Stimulated activated CD8-positive, alpha-beta memory T cell treated with anti-CD3 and anti-CD28 coated beads, Interleukin-4, amount 100 ng/mL, for 24 hours (primary cell): ENCODE measurements at regions not wholly inside any gene's neighbourhood (a gene's known extent, or its start where the extent isn't known, plus 50 kb on each side); places are given as distances from the start of the nearest gene placed in this dataset.

ENCODE experiments used
- DNase-seq: peaks from one replicate; pipeline ENCODE4 v3.0.0-alpha.2; 2020; ENCODE audit warnings: low read depth

GRCh38 chr16:85360323-85361277 is 248.3 kb upstream of the CIBAR2 start:
- no peak for DNase-seq

GRCh38 chr16:85361441-85362118 is 249.3 kb upstream of the CIBAR2 start:
- no peak for DNase-seq

GRCh38 chr16:85362443-85362842 is 250.2 kb upstream of the CIBAR2 start:
- DNase-seq, result no peak

GRCh38 chr16:85363427-85363826 is 249.7 kb upstream of the GSE1 start:
- no peak for DNase-seq

- DNase-seq, result no peak
Observed at GRCh38 chr16:85363881-85364280, 249.2 kb upstream of the GSE1 start.

GRCh38 chr16:85364323-85365040 is 248.6 kb upstream of the GSE1 start:
- no peak for DNase-seq

GRCh38 chr16:85365120-85365519 is 248.0 kb upstream of the GSE1 start:
- no peak for DNase-seq

GRCh38 chr16:85366031-85366763 is 246.9 kb upstream of the GSE1 start:
- DNase-seq, result no peak

- DNase-seq, result no peak
Observed at GRCh38 chr16:85367485-85367884, 245.6 kb upstream of the GSE1 start.

GRCh38 chr16:85369060-85369459 is 244.1 kb upstream of the GSE1 start:
- DNase-seq, result no peak

GRCh38 chr16:85369741-85370528 is 243.2 kb upstream of the GSE1 start:
- peak; percentile 36 for DNase-seq

- no peak for DNase-seq
Observed at GRCh38 chr16:85370543-85370880, 242.6 kb upstream of the GSE1 start.

- no peak for DNase-seq
Observed at GRCh38 chr16:85370881-85371651, 242.1 kb upstream of the GSE1 start.

GRCh38 chr16:85371948-85372347 is 241.2 kb upstream of the GSE1 start:
- DNase-seq, result no peak

- peak; percentile 20 for DNase-seq
Observed at GRCh38 chr16:85372627-85373372, 240.3 kb upstream of the GSE1 start.

GRCh38 chr16:85373741-85374570 is 239.2 kb upstream of the GSE1 start:
- DNase-seq, result no peak

GRCh38 chr16:85374571-85374872 is 238.6 kb upstream of the GSE1 start:
- no peak for DNase-seq

- DNase-seq, result no peak
Observed at GRCh38 chr16:85375282-85375681, 237.8 kb upstream of the GSE1 start.
